OCI-LY3 (cell line): ENCODE measurements at regions not wholly inside any gene's neighbourhood (a gene's known extent, or its start where the extent isn't known, plus 50 kb on each side); places are given as distances from the start of the nearest gene placed in this dataset.
"Not testable (repeated sequence)": the region's sequence is repeated elsewhere in the genome, so short reads cannot be mapped to it uniquely, and the experiment has no call there.

Experiments
- H2AFZ ChIP-seq: fragments of 200-600, 300-600 bp; shearing (Covaris generic); 2 replicates; pipeline ENCODE4 v1.6.0; 2014; ENCODE audit warnings: antibody characterized with exemption, low read depth, low read length
- H3K27ac ChIP-seq: fragments of 200-600, 300-600 bp; sonication (generic); 2 replicates; pipeline ENCODE4 v1.5.1; 2014; ENCODE audit warnings: mild to moderate bottlenecking, low read length, moderate library complexity, mixed read lengths
- H3K27me3 ChIP-seq: fragments of 200-600, 300-600 bp; sonication (generic); 2 replicates; pipeline ENCODE4 v1.6.1; 2014; ENCODE audit warnings: low read depth, low read length, mixed read lengths
- H3K36me3 ChIP-seq: fragments of 200-600, 300-600 bp; sonication (generic); replicated peaks from 2 replicates; pipeline ENCODE3; 2014; ENCODE audit warnings: low read depth, low read length, mixed read lengths
- H3K4me1 ChIP-seq: fragments of 300-600, 200-600 bp; sonication (generic); 2 replicates; pipeline ENCODE4 v1.6.1; 2014; ENCODE audit warnings: low read length, mixed read lengths
- H3K4me2 ChIP-seq: fragments of 200-600, 300-600 bp; sonication (generic); 2 replicates; pipeline ENCODE4 v1.6.1; 2014; ENCODE audit warnings: low read length, mixed read lengths
- H3K4me3 ChIP-seq: fragments of 300-600, 200-600 bp; sonication (generic); 2 replicates; pipeline ENCODE4 v1.5.1; 2014; ENCODE audit warnings: antibody characterized with exemption, mild to moderate bottlenecking, low read length, moderate library complexity
- H3K79me2 ChIP-seq: fragments of 300-600, 200-600 bp; shearing (Covaris generic); 2 replicates; pipeline ENCODE4 v1.6.1; 2014; ENCODE audit warnings: mild to moderate bottlenecking, low read length, mixed read lengths
- H3K9ac ChIP-seq: fragments of 300-600, 200-600 bp; shearing (Covaris generic); 2 replicates; pipeline ENCODE4 v1.6.0; 2014; ENCODE audit warnings: mild to moderate bottlenecking, low read length, moderate library complexity
- H3K9me3 ChIP-seq: fragments of 200-600, 300-600 bp; shearing (Covaris generic); 2 replicates; pipeline ENCODE4 v1.6.1; 2014; ENCODE audit warnings: low read length, mixed read lengths; ENCODE audit not compliant: insufficient read depth
- H4K20me1 ChIP-seq: fragments of 200-600, 300-600 bp; sonication (generic); 2 replicates; pipeline ENCODE4 v1.6.1; 2016; ENCODE audit warnings: low read length, mixed read lengths; ENCODE audit not compliant: insufficient read depth
- EZH2phosphoT487 ChIP-seq: fragments of 200-600 bp; shearing (Covaris generic); IDR thresholded peaks from 2 replicates; pipeline ENCODE4 v1.6.1; 2018; ENCODE audit warnings: antibody characterized with exemption, mixed run types, low read depth
- TF ChIP-seq, protein P1 (sequence below): fragments of 200-600, 300-600 bp; sonication (generic); IDR thresholded peaks from 2 replicates; pipeline ENCODE4 v1.5.1; 2014; ENCODE audit warnings: antibody characterized with exemption, low read length, low read depth

GRCh38 chr5:9766581-9766980, 136.4 kb upstream of the TAS2R1 start:
- Histone ChIP-seq H4K20me1 (no peaks in the 10 kb centered on the region), H3K4me3 (no peak overlapping the region), H3K27ac (no peak overlapping the region), H3K4me1 (no peaks in the 10 kb centered on the region), H3K79me2 (no peaks in the 10 kb centered on the region), H3K27me3 (no peaks in the 10 kb centered on the region), H3K9ac (no peak overlapping the region), H2AFZ (no peak overlapping the region), H3K36me3 (no peaks in the 10 kb centered on the region), H3K9me3 (no peaks in the 10 kb centered on the region), H3K4me2 (no peak overlapping the region)
- TF ChIP-seq EZH2phosphoT487: no peak
- TF ChIP-seq, protein P1, sequence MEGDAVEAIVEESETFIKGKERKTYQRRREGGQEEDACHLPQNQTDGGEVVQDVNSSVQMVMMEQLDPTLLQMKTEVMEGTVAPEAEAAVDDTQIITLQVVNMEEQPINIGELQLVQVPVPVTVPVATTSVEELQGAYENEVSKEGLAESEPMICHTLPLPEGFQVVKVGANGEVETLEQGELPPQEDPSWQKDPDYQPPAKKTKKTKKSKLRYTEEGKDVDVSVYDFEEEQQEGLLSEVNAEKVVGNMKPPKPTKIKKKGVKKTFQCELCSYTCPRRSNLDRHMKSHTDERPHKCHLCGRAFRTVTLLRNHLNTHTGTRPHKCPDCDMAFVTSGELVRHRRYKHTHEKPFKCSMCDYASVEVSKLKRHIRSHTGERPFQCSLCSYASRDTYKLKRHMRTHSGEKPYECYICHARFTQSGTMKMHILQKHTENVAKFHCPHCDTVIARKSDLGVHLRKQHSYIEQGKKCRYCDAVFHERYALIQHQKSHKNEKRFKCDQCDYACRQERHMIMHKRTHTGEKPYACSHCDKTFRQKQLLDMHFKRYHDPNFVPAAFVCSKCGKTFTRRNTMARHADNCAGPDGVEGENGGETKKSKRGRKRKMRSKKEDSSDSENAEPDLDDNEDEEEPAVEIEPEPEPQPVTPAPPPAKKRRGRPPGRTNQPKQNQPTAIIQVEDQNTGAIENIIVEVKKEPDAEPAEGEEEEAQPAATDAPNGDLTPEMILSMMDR: no peak

- Histone ChIP-seq H3K9ac (no peak overlapping the region), H3K27me3 (no peaks in the 10 kb centered on the region), H3K9me3 (no peaks in the 10 kb centered on the region), H2AFZ (no peak overlapping the region), H3K27ac (no peak overlapping the region), H3K4me3 (no peak overlapping the region), H3K4me2 (no peak overlapping the region), H3K36me3 (no peaks in the 10 kb centered on the region), H3K4me1 (no peaks in the 10 kb centered on the region), H4K20me1 (no peaks in the 10 kb centered on the region), H3K79me2 (no peaks in the 10 kb centered on the region)
- no peak for TF ChIP-seq EZH2phosphoT487
- TF ChIP-seq, protein P1: no peak
Observed at GRCh38 chr5:9765419-9766140, 135.4 kb upstream of the TAS2R1 start.

DNA sequence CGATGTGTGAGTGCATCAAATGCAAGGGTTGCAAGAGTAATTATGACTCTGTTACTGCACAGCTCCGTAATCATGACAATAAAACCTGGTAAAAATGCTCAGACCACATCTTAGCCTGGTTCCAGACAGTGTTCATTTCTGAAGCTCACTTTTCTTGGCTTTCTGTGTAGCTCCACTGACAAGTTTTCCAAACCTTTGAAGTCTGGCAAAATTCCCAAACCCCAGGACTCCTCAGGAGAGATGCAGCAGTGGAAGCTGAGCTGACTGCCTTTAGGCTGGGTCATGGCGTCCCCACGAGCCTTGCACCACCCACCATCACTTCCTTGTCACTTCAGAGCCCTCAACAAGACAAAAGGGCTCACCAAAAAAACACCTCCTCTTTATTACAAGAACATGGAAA, 131.6 kb upstream of the TAS2R1 start:
- Histone ChIP-seq H3K27ac (no peak overlapping the region), H3K9me3 (no peaks in the 10 kb centered on the region)
- TF ChIP-seq, protein P1: no peak
- TF ChIP-seq EZH2phosphoT487: no peak

DNA sequence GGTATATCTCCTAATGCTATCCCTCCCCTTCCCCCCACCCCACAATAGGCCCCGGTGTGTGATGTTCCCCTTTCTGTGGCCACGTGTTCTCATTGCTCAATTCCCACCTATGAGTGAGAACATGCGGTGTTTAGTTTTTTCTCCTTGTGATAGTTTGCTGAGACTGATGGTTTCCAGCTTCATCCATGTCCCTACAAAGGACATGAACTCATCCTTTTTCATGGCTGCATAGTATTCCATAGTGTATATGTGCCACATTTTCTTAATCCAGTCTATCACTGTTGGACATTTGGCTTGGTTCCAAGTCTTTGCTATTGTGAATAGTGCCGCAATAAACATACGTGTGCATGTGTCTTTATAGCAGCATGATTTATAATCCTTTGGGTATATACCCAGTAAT, 122.5 kb upstream of the TAS2R1 start:
- H3K27ac ChIP-seq, H3K36me3 ChIP-seq, H3K4me3 ChIP-seq, H3K4me2 ChIP-seq, H3K79me2 ChIP-seq, H2AFZ ChIP-seq, H3K9me3 ChIP-seq, H4K20me1 ChIP-seq, H3K27me3 ChIP-seq, H3K4me1 ChIP-seq, H3K9ac ChIP-seq: not testable (repeated sequence)

More for the DNA sequence above, 131.6 kb upstream of the TAS2R1 start:
- H3K79me2 ChIP-seq: no peaks in the 10 kb centered on the region
- no peaks in the 10 kb centered on the region for H4K20me1 ChIP-seq
- no peak overlapping the region for H3K4me3 ChIP-seq
- H3K36me3 ChIP-seq: no peaks in the 10 kb centered on the region
- H3K4me1 ChIP-seq: no peaks in the 10 kb centered on the region
- H2AFZ ChIP-seq: no peak overlapping the region
- no peaks in the 10 kb centered on the region for H3K27me3 ChIP-seq
- no peak overlapping the region for H3K9ac ChIP-seq
- H3K4me2 ChIP-seq: no peak overlapping the region
